ENCODE measurements at regions not wholly inside any gene's neighbourhood (a gene's known extent, or its start where the extent isn't known, plus 50 kb on each side); places are given as distances from the start of the nearest gene placed in this dataset.

DNA sequence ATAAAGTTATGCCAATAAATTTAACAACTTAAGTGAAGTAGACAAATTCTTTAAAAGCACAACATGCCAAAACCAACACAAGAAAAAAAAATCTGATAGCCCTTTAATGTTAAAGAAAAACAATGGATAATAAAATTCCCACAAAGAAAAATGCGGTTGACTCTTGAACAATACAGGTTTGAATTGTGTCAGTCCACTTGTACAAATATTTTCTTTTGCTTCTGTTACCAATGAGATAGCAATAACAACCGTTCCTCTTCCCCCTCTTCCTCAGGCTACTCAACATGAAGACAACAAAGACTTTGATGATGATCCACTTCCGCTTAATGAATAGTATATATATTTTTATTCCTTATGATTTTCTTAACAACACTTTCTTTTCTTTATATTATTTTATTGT, 283.9 kb upstream of the MAN1A1 start:
- Mint-ChIP-seq H3K27me3 (peaks cover 0 to 5% of the 10 kb centered on the region in 2 donors), H3K4me3 (no peak overlapping the region), H3K4me1 (no peaks in the 10 kb centered on the region), H3K36me3 (no peaks in the 10 kb centered on the region), H3K9me3 (peaks cover 0 to 5% (median 0%) of the 10 kb centered on the region in 3 donors), H3K27ac (no peak overlapping the region)
- no peaks in the 10 kb centered on the region for H3K9me3 ChIP-seq
- H3K4me1 ChIP-seq (ENCODE audit: control insufficient read depth in 1 of 2, extremely low read depth in 1 of 2, insufficient read depth in 2 of 2, low read length in 2 of 2), result no peaks in the 10 kb centered on the region
- no peak overlapping the region for H3K4me3 ChIP-seq (ENCODE audit: control insufficient read depth in 1 of 2, extremely low read depth in 1 of 2, low read length in 1 of 2)
- no peak overlapping the region for H3K27ac ChIP-seq (ENCODE audit: low read length)
- no peaks in the 10 kb centered on the region for H3K36me3 ChIP-seq (ENCODE audit: control insufficient read depth in 2 of 2, extremely low read depth in 1 of 2, insufficient read depth in 1 of 2, low read length in 1 of 2)
- DNase-seq, result no peak
- no CpG with 5 or more reads among the region's 3 CpGs for WGBS (ENCODE audit: insufficient coverage)
- ChIA-PET CTCF (no interaction called here), POLR2A (no interaction called here)
- no peak for ATAC-seq (replicated peaks in 1 of 4)
- no peaks in the 10 kb centered on the region for H3K27me3 ChIP-seq (replicated peaks in 1 of 2; ENCODE audit: control insufficient read depth in 2 of 2, extremely low read depth in 1 of 2, insufficient read depth in 2 of 2, low read length in 1 of 2)

DNA sequence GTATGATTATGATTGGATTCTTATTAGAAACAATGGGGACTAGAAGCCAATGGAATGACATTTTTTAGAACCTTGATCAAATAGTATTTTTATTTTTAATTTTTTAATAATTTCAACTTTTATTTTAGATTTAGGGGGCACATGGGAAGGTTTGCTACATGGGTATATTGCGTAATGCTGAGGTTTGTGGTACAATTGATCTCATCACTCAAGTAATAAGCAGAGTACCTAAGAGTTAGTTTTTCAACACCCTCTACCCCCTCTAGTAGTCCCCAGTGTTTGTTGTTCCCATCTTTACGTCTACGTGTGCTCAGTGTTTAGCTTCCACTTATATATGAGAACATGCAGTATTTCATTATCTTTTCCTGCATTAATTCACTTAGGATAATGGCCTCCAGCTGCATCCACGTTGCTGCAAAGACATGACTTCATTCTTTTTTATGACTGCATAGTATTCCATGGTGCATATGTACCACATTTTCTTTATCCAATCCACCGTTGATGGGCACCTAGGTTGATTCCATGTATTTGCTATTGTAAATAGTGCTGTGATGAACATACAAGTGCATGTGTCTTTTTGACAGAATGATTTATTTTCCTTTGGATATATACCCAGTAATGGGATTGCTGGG, 281.1 kb upstream of the MAN1A1 start:
- no peak overlapping the region for H3K4me3 ChIP-seq (ENCODE audit: control insufficient read depth in 1 of 2, extremely low read depth in 1 of 2, low read length in 1 of 2)
- 85% methylated on average over 3 of the region's 5 CpGs for WGBS (ENCODE audit: insufficient coverage)
- ChIA-PET POLR2A (no interaction called here), CTCF (no interaction called here)
- no peaks in the 10 kb centered on the region for H3K4me1 ChIP-seq (ENCODE audit: control insufficient read depth in 1 of 2, extremely low read depth in 1 of 2, insufficient read depth in 2 of 2, low read length in 2 of 2)
- H3K36me3 ChIP-seq (ENCODE audit: control insufficient read depth in 2 of 2, extremely low read depth in 1 of 2, insufficient read depth in 1 of 2, low read length in 1 of 2), result no peaks in the 10 kb centered on the region
- Mint-ChIP-seq H3K4me3 (no peak overlapping the region), H3K36me3 (no peaks in the 10 kb centered on the region), H3K27ac (no peak overlapping the region), H3K27me3 (peaks cover 0 to 5% of the 10 kb centered on the region in 2 donors), H3K9me3 (peaks cover 0 to 5% (median 0%) of the 10 kb centered on the region in 3 donors), H3K4me1 (no peaks in the 10 kb centered on the region)
- no peak overlapping the region for H3K27ac ChIP-seq (ENCODE audit: low read length)
- DNase-seq (no peak), ATAC-seq (replicated peaks in 1 of 4) (no peak)
- no peaks in the 10 kb centered on the region for H3K9me3 ChIP-seq
- no peaks in the 10 kb centered on the region for H3K27me3 ChIP-seq (replicated peaks in 1 of 2; ENCODE audit: control insufficient read depth in 2 of 2, extremely low read depth in 1 of 2, insufficient read depth in 2 of 2, low read length in 1 of 2)

DNA sequence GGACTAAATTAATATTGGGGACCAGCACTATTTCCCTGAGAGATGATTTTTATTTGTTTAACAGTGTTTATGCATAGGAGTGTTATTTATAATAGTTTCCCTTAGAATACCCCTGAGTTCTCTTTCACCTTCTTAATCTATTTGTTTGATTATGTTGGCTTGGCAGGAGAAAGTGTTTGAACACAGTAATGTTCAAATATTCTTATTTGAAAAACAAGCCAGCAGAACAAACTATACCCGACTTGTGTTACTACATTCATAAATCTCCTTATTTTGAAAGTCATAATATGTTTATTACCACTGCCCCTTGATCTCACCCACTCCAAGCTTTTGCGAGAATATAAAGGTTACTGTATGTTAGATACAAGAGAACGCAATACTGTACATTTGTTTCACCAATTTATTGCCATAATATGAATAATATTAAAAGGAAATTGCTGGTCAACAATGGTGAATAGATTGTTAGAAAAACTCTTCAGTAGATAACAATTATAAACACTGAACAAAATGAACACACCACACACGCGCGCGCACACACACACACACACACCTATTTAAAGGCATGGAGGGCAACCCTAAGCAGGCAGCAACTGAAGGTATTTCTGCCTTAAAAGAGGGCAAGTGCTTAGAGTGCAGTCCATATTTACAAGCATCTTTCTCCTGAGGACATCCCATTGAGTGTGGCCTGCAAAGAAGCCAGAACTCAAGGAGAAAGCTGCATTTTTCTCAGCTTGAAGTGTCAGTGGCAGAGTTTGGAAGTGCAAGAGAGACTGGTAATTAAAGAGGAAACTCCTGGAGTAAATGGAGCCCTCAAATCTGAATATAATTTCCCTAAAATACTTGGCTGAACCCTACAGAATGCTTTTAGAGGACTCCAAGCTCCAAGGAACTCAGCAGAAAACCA, 279.4 kb upstream of the MAN1A1 start:
- Mint-ChIP-seq H3K4me3 (no peak overlapping the region), H3K4me1 (no peaks in the 10 kb centered on the region), H3K9me3 (no peaks in the 10 kb centered on the region), H3K27me3 (peaks cover 0 to 5% of the 10 kb centered on the region in 2 donors), H3K36me3 (no peaks in the 10 kb centered on the region), H3K27ac (no peak overlapping the region)
- no peaks in the 10 kb centered on the region for H3K27me3 ChIP-seq (replicated peaks in 1 of 2; ENCODE audit: control insufficient read depth in 2 of 2, extremely low read depth in 1 of 2, insufficient read depth in 2 of 2, low read length in 1 of 2)
- DNase-seq, result no peak
- ATAC-seq (replicated peaks in 1 of 4), result no peak
- no peaks in the 10 kb centered on the region for H3K4me1 ChIP-seq (ENCODE audit: control insufficient read depth in 1 of 2, extremely low read depth in 1 of 2, insufficient read depth in 2 of 2, low read length in 2 of 2)
- no peaks in the 10 kb centered on the region for H3K36me3 ChIP-seq (ENCODE audit: control insufficient read depth in 2 of 2, extremely low read depth in 1 of 2, insufficient read depth in 1 of 2, low read length in 1 of 2)
- H3K9me3 ChIP-seq, result no peaks in the 10 kb centered on the region
- ChIA-PET CTCF (no interaction called here), POLR2A (no interaction called here)
- no CpG with 5 or more reads among the region's 7 CpGs for WGBS (ENCODE audit: insufficient coverage)
- H3K27ac ChIP-seq (ENCODE audit: low read length), result no peak overlapping the region
- no peak overlapping the region for H3K4me3 ChIP-seq (ENCODE audit: control insufficient read depth in 1 of 2, extremely low read depth in 1 of 2, low read length in 1 of 2)

DNA sequence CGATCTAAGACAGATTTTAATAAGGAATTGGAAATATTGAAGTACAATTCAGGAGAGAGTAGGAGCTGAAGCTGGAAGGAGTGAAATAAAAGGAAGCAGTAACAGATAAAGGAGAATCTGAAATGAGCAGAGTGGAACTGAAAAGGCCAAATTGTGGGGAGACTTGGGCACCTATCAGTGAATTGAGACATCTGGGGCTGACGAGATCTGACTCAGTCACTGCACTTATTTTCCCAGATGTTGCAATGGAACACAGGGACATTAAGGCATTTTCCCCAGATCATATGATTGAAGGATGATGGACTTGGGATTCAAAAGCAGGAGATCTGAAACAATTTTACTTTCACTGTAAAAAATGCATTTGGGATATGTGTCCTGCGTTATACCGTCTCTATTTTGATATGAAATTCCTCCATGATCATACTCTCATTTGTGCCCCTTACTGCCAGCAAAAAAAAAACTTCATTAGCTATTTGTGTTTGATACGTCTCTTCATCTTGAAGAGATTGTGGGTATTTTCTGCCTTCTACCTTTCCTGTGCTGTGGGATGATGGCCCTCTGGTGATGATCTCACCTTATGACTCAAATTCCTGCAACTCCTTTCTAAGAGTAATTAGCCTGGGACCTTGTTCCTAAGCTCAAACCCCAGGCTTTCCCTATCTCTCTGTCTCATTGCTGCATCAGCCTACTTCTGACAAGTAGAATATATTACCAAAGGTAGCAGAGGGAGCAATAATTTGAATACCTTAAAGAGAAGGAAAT, 278.5 kb upstream of the MAN1A1 start:
- ATAC-seq (replicated peaks in 1 of 4), result no peak
- Mint-ChIP-seq H3K27me3 (peaks cover 0 to 5% of the 10 kb centered on the region in 2 donors), H3K4me1 (no peaks in the 10 kb centered on the region), H3K36me3 (no peaks in the 10 kb centered on the region), H3K4me3 (no peak overlapping the region), H3K9me3 (no peaks in the 10 kb centered on the region), H3K27ac (no peak overlapping the region)
- no peaks in the 10 kb centered on the region for H3K9me3 ChIP-seq
- no peaks in the 10 kb centered on the region for H3K4me1 ChIP-seq (ENCODE audit: control insufficient read depth in 1 of 2, extremely low read depth in 1 of 2, insufficient read depth in 2 of 2, low read length in 2 of 2)
- POLR2A ChIA-PET, result no interaction called here
- 92% methylated on average over 2 of the region's 5 CpGs for WGBS (ENCODE audit: insufficient coverage)
- no peaks in the 10 kb centered on the region for H3K27me3 ChIP-seq (replicated peaks in 1 of 2; ENCODE audit: control insufficient read depth in 2 of 2, extremely low read depth in 1 of 2, insufficient read depth in 2 of 2, low read length in 1 of 2)
- DNase-seq, result no peak
- CTCF ChIA-PET, result no interaction called here
- no peaks in the 10 kb centered on the region for H3K36me3 ChIP-seq (ENCODE audit: control insufficient read depth in 2 of 2, extremely low read depth in 1 of 2, insufficient read depth in 1 of 2, low read length in 1 of 2)
- no peak overlapping the region for H3K4me3 ChIP-seq (ENCODE audit: control insufficient read depth in 1 of 2, extremely low read depth in 1 of 2, low read length in 1 of 2)
- H3K27ac ChIP-seq (ENCODE audit: low read length), result no peak overlapping the region

DNA sequence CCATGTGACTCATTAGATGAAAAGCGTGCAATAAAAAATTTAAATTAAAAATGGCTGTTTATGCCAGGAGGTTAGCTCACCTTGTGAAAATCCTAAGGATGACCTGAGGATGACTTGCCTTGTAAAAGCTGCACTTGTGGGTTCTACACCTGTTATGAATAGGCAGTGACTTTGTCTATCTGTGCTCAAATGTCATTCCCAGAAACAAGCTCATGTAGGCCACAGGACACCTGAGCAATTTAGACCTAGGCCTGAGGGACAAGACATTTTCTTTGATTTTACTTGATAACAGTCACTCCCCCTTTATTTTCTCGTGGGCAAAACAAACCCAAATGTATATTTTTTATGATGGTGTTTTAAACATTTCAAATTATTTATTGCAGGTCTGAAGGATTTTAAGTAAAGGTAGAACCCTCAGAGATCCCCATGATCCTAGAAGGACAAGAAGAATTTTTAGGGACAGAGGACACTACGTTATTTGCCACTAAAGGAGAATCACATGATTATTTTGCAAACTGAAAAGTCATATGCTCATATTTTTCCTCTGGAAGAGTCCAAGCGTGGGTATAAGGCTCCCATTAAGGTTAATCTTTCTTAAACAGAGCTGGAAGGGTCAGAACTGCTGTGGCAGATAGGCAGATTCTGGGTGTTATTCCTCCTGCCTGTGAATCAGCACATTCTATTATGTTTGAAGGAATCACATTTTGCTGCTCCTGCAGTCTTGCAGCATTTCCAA, 277.5 kb upstream of the MAN1A1 start:
- Histone ChIP-seq H3K27ac (ENCODE audit: low read length) (no peak overlapping the region), H3K4me1 (ENCODE audit: control insufficient read depth in 1 of 2, extremely low read depth in 1 of 2, insufficient read depth in 2 of 2, low read length in 2 of 2) (no peaks in the 10 kb centered on the region), H3K36me3 (ENCODE audit: control insufficient read depth in 2 of 2, extremely low read depth in 1 of 2, insufficient read depth in 1 of 2, low read length in 1 of 2) (no peaks in the 10 kb centered on the region), H3K27me3 (replicated peaks in 1 of 2; ENCODE audit: control insufficient read depth in 2 of 2, extremely low read depth in 1 of 2, insufficient read depth in 2 of 2, low read length in 1 of 2) (no peaks in the 10 kb centered on the region), H3K9me3 (no peaks in the 10 kb centered on the region), H3K4me3 (ENCODE audit: control insufficient read depth in 1 of 2, extremely low read depth in 1 of 2, low read length in 1 of 2) (no peak overlapping the region)
- ChIA-PET POLR2A (no interaction called here), CTCF (no interaction called here)
- DNase-seq, result no peak
- Mint-ChIP-seq H3K4me3 (no peak overlapping the region), H3K36me3 (no peaks in the 10 kb centered on the region), H3K9me3 (no peaks in the 10 kb centered on the region), H3K4me1 (no peaks in the 10 kb centered on the region), H3K27ac (no peak overlapping the region), H3K27me3 (peaks cover 0 to 5% of the 10 kb centered on the region in 2 donors)
- WGBS (ENCODE audit: insufficient coverage), result no CpG with 5 or more reads among the region's 4 CpGs
- no peak for ATAC-seq (replicated peaks in 1 of 4)

DNA sequence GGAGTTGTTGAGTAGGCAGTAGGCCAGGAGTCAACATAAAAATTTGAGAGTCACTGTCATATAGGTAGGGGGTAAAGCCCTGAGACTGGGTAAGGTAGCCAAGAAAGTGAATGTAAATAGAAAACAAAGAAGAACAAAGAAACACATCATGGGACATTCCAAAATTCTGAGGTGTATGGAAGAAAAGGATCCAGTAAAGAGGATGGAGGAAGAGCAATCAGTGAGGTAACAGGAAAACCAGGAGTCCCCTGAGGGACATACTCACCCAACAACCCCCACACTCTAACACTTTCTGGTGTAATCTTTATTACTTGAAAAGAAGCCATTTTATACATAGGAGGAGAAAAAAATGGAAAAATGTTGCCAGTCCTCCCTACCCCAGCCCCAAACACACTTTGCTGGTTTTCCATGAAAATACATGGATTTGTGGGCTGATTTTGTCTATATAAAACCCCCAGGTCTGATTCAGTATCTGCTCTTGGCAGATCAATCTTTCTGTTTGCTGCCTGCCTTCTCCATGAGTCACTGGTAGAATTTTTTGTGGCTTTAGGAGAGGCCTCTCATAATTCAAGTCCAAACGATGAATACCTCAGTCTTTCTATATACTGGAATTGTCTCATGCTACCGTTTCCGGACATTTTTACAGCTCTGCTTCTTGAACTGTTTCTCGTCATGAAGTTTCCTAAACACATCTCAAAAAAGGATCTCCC, 271.4 kb upstream of the MAN1A1 start:
- H3K27ac Mint-ChIP-seq, result no peak overlapping the region
- DNase-seq (no peak), ATAC-seq (replicated peaks in 1 of 4) (no peak)
- H3K9me3 Mint-ChIP-seq, result no peaks in the 10 kb centered on the region
- POLR2A ChIA-PET, result no interaction called here
- CTCF ChIA-PET, result no interaction called here
- peaks cover 3% of the 10 kb centered on the region in 2 donors for H3K27me3 Mint-ChIP-seq
- H3K36me3 Mint-ChIP-seq, result no peaks in the 10 kb centered on the region
- no peak overlapping the region for H3K4me3 Mint-ChIP-seq
- Histone ChIP-seq H3K4me1 (ENCODE audit: control insufficient read depth in 1 of 2, extremely low read depth in 1 of 2, insufficient read depth in 2 of 2, low read length in 2 of 2) (no peaks in the 10 kb centered on the region), H3K36me3 (ENCODE audit: control insufficient read depth in 2 of 2, extremely low read depth in 1 of 2, insufficient read depth in 1 of 2, low read length in 1 of 2) (no peaks in the 10 kb centered on the region), H3K27me3 (replicated peaks in 1 of 2; ENCODE audit: control insufficient read depth in 2 of 2, extremely low read depth in 1 of 2, insufficient read depth in 2 of 2, low read length in 1 of 2) (no peaks in the 10 kb centered on the region), H3K9me3 (no peaks in the 10 kb centered on the region), H3K27ac (ENCODE audit: low read length) (no peak overlapping the region), H3K4me3 (ENCODE audit: control insufficient read depth in 1 of 2, extremely low read depth in 1 of 2, low read length in 1 of 2) (no peak overlapping the region)
- no CpG with 5 or more reads among the region's 4 CpGs for WGBS (ENCODE audit: insufficient coverage)
- no peaks in the 10 kb centered on the region for H3K4me1 Mint-ChIP-seq
